ENCODE measurements at regions not wholly inside any gene's neighbourhood (a gene's known extent, or its start where the extent isn't known, plus 50 kb on each side); places are given as distances from the start of the nearest gene placed in this dataset.
"Not testable (repeated sequence)": the region's sequence is repeated elsewhere in the genome, so short reads cannot be mapped to it uniquely, and the experiment has no call there.

GRCh38 chr13:44052780-44053184 lies 173.1 kb downstream of the LACC1 start:
- peak; percentile 15 for DNase-seq (ENCODE audit: low read depth)

DNA sequence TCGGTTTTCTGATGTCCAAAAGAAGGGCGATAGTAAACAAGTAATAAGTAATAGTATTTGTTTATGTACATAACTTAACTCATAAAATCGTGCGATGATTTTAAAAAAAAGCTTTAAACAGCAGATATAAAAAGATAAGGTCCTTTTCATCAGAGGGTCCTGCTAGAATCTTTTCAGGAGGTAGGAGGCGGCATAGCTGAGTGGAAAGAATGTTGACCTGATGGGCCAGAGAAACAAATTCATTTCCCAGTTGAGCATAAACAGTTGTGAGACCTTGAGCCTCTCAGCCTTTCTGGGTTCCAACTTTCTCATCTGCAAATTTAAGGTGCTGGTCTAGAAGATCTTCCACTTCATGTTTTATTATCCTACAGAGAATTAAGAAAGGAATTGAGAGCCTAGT lies 173.5 kb downstream of the LACC1 start:
- no peak for DNase-seq (ENCODE audit: low read depth)

- no peak for DNase-seq (ENCODE audit: low read depth)
Observed at GRCh38 chr13:44054525-44054924, 174.8 kb downstream of the LACC1 start.

DNA sequence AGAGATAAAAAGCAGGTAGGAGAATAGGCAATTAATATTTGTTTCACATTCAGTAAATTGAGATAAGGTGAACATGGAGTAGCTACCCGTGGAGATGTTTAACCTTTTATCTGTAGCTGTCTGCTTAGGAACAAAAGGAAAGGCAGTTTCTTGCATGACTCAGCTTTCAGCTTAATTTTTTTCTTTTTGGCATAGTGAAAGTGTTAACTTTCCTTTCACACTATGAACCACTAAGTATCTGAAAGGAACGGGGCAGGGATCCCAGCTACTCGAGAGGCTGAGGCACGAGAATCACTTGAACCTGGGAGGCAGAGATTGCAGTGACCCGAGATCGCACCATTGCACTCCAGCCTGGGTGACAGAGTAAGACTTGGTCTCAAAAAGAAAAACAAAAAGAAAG lies 176.0 kb downstream of the LACC1 start:
- DNase-seq (ENCODE audit: low read depth), result not testable (repeated sequence)

DNA sequence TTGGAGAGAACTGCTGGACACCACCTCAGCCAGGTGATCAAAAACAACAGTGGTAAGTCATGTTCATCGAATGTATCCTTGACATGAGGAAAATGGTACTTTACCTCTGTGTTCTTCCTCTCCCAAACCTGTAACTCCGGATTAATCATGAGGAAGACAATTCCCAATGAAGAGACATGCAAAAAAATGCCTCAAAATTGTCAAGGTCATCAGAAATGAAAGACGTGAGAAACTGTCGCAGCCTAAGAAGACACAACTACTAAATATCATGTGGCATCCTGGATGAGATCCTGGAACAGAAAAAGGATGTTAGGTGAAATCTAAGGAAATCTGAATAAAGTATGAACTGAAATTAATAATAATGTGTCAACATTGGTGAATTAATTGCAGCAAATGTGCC lies 178.4 kb downstream of the LACC1 start:
- no peak for DNase-seq (ENCODE audit: low read depth)

- DNase-seq (ENCODE audit: low read depth), result no peak
Observed at GRCh38 chr13:44058624-44059215, 179.0 kb downstream of the LACC1 start.

- no peak for DNase-seq (ENCODE audit: low read depth)
Observed at GRCh38 chr13:44061876-44062275, 182.2 kb downstream of the LACC1 start.

DNA sequence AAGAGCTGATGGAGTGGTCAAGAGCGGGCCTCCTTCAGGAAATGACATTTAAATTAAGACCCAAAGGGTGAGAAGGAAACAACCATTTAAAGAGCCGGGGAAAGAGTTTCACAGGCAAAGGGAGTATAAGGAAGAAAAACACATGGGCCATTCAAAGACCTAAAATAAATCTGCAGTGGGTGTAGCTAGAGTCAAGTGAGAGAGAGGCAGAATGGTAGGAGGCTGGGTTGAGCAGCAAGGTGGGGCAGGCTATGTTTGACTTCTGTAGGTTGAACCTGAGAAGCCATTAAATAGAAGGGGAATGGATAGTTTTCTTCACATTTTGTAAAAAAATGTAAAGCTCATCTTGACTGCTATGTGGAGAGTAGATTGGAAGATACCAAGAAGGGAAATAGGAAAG lies 183.8 kb downstream of the LACC1 start:
- DNase-seq (ENCODE audit: low read depth), result no peak

DNA sequence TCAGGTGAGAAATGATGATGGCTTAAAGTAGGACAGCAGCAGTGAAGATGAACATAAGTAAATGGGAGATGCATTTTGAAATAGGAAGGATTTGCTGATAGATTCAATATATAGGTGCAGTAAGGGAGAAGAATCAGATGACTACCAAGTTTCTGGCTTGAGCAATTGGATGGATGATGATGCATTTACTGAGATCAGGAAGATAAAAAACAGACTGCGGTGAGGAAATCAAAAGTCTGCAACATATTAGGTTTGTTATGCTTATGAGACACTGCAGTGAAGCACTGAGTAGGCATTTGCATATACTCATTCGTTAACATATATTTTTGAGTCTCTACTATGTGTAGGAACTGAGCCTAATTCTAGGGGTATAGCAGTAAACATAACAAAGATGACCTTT lies 184.2 kb downstream of the LACC1 start:
- DNase-seq (ENCODE audit: low read depth), result no peak

- DNase-seq (ENCODE audit: low read depth), result no peak
Observed at GRCh38 chr13:44064357-44064756, 184.7 kb downstream of the LACC1 start.

GRCh38 chr13:44068169-44068568 lies 188.5 kb downstream of the LACC1 start:
- DNase-seq (ENCODE audit: low read depth), result peak; percentile 37

GRCh38 chr13:44068737-44069136 lies 189.0 kb downstream of the LACC1 start:
- DNase-seq (ENCODE audit: low read depth), result peak; percentile 69

DNA sequence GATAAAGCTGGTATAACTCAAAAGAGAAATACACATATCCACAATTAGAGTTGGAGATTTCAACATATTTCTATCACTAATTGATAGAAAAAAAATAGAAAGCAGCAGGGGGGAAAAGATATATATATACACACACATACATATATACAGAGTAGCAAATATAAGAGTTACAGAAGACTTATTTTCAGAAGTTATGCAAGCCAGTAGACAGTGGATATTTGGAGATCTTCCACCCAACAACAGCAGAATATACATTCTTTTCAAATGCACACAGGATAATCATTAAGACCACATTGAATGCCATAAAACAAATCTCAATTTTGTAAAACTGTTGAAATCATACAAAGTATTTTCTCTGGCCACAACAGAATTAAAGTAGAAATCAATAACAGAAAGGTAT lies 192.8 kb downstream of the LACC1 start:
- no peak for DNase-seq (ENCODE audit: low read depth)

DNA sequence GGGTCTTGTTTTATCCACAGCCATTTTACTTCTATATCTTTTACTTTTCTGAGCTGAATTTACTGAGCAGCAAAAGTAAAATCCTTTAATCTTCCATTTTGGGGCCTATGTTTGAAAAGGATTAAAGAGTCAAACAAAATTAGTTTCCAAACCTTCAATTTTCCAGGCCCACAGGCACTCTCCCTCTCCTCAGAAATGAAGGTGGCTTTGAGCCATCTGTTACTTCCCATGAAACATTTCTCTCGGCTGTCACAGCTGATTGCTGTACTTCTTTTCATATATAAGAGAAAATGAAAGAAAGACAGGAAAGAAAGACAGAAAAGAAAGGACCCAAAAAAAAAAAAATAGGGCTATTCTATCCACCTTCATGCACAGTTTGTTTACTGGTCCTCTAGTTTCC lies 194.9 kb downstream of the LACC1 start:
- DNase-seq (ENCODE audit: low read depth), result no peak

DNA sequence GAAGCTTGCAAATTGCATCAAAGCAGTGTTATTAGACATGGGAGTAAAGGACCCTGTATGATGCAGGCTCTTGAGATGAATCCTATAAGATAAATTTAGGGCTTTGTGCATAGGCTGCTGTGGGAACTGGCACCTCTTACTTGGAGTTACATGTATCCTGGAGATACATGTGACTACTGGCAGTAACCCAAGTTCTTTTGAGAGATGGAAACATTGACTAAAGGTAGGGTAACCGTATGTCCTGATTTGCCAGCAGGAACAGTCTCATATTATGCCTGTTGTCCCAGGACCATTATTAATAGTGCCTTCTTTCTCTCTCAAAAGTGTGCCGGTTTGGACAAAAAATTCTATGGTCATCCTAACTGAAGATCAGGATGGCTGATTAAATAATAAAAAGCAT lies 195.4 kb downstream of the LACC1 start:
- no peak for DNase-seq (ENCODE audit: low read depth)

DNA sequence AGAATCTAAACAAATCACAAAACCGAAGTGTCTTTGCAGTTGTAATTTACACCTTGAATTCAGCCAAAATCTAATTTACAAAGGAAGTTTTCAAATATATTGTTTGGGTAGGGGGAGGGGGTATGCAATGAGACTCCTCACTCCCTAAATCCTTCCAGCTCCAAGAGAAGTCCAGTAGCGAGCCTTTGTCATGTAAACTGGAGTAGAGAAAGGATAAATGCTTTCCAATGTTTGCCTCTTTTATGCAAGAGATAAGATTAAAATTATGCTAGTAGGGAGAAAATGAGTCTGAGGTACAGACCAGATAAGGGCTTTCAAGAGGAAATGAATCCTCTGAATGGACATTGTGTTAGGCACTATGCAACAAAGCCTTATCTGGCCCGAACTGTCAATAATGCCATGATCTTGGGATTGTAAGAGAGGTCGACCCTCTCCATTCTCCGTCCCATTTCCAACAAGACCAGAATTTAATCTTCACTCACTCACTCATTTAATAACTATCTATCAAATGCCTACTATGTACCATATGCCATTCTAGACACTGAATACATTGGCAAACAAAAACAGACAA lies 199.2 kb downstream of the LACC1 start:
- DNase-seq (ENCODE audit: low read depth), result no peak

- no peak for DNase-seq (ENCODE audit: low read depth)
Observed at GRCh38 chr13:44079413-44080205, 199.9 kb downstream of the LACC1 start.

- DNase-seq (ENCODE audit: low read depth), result no peak
Observed at GRCh38 chr13:44084146-44084545, 204.4 kb downstream of the LACC1 start.

DNA sequence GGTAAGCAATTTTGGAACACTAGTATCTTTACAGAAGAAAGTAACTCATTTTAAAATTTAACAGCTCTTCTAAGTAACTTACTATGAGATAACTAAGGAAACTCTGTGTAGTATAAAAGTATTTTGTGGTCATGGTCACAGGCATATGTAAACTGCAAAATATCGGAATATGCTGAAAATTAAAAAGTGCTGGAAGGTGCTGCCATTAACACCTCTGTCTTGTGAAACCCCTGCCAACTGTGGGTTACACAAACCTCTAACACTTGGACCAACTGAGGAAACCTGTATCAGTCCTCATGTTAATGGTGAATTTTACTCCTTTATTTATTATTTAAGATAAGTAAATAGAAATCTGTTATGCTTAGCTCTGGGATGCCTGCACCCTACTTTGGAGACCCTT lies 206.7 kb downstream of the LACC1 start:
- DNase-seq (ENCODE audit: low read depth), result no peak

DNA sequence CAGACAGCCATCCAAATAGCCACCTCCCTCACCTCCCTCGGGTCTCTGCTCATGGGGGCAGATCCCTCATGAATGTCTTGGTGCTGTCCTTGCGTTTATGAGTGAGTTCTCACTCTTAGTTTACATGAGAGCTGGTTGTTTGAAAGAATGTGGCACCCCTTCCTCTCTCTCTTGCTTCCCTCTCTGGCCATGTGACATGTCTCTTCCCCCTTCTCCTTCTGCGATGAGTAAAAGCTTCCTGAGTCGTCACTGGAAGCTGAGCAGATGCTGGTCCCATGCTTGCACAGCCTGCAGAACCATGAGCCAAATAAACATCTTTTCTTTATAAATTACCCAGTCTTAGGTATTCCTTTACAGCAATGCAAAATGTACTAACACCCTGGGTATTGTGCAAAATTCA lies 208.7 kb downstream of the LACC1 start:
- no peak for DNase-seq (ENCODE audit: low read depth)

GRCh38 chr13:44088991-44089413 lies 209.3 kb downstream of the LACC1 start:
- DNase-seq (ENCODE audit: low read depth), result no peak

GRCh38 chr13:44089452-44089851 lies 209.7 kb downstream of the LACC1 start:
- peak; percentile 47 for DNase-seq (ENCODE audit: low read depth)
